ENCODE measurements at regions not wholly inside any gene's neighbourhood (a gene's known extent, or its start where the extent isn't known, plus 50 kb on each side); places are given as distances from the start of the nearest gene placed in this dataset.

DNA sequence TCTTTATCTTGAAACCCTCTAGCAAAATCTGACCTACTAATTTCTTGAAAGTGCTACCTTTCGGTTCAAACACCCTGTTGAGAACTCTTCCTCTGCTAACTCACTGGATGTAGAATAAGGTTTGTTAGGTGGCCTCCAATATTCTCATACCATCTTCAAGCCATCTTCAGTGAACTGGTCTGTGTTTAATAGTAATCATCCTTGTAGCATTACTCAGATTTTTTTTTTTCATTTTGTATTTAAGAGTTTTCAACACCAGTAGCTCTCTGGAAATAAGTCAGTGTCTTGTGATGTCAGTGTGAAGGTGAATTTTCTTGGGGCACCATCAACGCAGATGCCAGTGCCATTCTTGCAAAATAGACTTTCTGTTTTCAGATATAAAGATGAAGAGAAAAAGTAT lies 140.6 kb upstream of the AHI1 start:
- TF ChIP-seq, protein P1, sequence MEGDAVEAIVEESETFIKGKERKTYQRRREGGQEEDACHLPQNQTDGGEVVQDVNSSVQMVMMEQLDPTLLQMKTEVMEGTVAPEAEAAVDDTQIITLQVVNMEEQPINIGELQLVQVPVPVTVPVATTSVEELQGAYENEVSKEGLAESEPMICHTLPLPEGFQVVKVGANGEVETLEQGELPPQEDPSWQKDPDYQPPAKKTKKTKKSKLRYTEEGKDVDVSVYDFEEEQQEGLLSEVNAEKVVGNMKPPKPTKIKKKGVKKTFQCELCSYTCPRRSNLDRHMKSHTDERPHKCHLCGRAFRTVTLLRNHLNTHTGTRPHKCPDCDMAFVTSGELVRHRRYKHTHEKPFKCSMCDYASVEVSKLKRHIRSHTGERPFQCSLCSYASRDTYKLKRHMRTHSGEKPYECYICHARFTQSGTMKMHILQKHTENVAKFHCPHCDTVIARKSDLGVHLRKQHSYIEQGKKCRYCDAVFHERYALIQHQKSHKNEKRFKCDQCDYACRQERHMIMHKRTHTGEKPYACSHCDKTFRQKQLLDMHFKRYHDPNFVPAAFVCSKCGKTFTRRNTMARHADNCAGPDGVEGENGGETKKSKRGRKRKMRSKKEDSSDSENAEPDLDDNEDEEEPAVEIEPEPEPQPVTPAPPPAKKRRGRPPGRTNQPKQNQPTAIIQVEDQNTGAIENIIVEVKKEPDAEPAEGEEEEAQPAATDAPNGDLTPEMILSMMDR (IDR thresholded peaks at IDR 0.05): no peak
- TF ChIP-seq POLR2A (IDR thresholded peaks at IDR 0.05): no peak

Measured in heart left ventricle (tissue), 13 donors.